ENCODE measurements at regions not wholly inside any gene's neighbourhood (a gene's known extent, or its start where the extent isn't known, plus 50 kb on each side); places are given as distances from the start of the nearest gene placed in this dataset.

- TF ChIP-seq MAZ (IDR thresholded peaks at IDR 0.05; ENCODE audit: borderline replicate concordance, low read depth, low read length) (no peak), FOS (IDR thresholded peaks at IDR 0.05; ENCODE audit: low read depth, low read length) (peak; percentile 44; the same call in 1 of the 2 replicates)
- H2AK9ac ChIP-seq (replicated peaks; ENCODE audit: low read depth, low read length, poor library complexity): no peak overlapping the region
- H2BK5ac ChIP-seq (ENCODE audit: low read depth, low read length, poor library complexity, severe bottlenecking): no peak overlapping the region
- ChIA-PET POLR2A (ENCODE audit: unreplicated experiment) (no interaction called here), CTCF (no interaction called here)
- no peaks in the 10 kb centered on the region for H3K79me1 ChIP-seq (ENCODE audit: low read depth in 1 of 2, low read length in 2 of 2)
- dilution Hi-C loops (cut with HindIII; ENCODE audit: low sequenced_read_pairs, unreplicated experiment) (no loop called here), intact Hi-C loops (cut with micrococcal nuclease) (no loop called here), in situ Hi-C loops (cut with MboI; ENCODE audit: low sequenced_read_pairs) (no loop called here)
- BruUV-seq (replicated peaks): no TSS peak
- peak; percentile 73 for DNase-seq
- no peak overlapping the region for H3K56ac ChIP-seq (ENCODE audit: extremely low read depth, insufficient read depth, low read length)
- H4K8ac ChIP-seq (ENCODE audit: low read depth in 2 of 2, low read length in 2 of 2): no peak overlapping the region
- H3K9me3 ChIP-seq (ENCODE audit: control insufficient read depth, insufficient read depth, low read length): no peaks in the 10 kb centered on the region
- H3K4me2 ChIP-seq (ENCODE audit: low read depth, low read length): no peak overlapping the region
- H3K4me3 ChIP-seq (ENCODE audit: insufficient read depth, low read depth, low read length): no peak overlapping the region
- no peak overlapping the region for H3K9ac ChIP-seq (ENCODE audit: low read depth, low read length)
- H3K27ac ChIP-seq (ENCODE audit: insufficient read depth, low read length): no peak overlapping the region
- H3K4ac ChIP-seq (ENCODE audit: low read depth, low read length): no peak overlapping the region
- H4K20me1 ChIP-seq (ENCODE audit: insufficient read depth, low read length): no peaks in the 10 kb centered on the region
- no peak overlapping the region for H4K91ac ChIP-seq (ENCODE audit: insufficient read depth, low read depth, low read length)
- H2BK120ac ChIP-seq (ENCODE audit: low read depth, low read length): no peak overlapping the region
- H4K5ac ChIP-seq (ENCODE audit: low read depth, low read length): no peak overlapping the region
- no peak overlapping the region for H3K14ac ChIP-seq (replicated peaks; ENCODE audit: low read depth, low read length)
- WGBS, 2 experiments (ENCODE audit: extremely low coverage in 2 of 2, insufficient read length in 1 of 2): no CpG with 5 or more reads among the region's 1 CpG
- no peaks in the 10 kb centered on the region for H3K36me3 ChIP-seq (ENCODE audit: control insufficient read depth, insufficient read depth, low read length)
- H2AFZ ChIP-seq (replicated peaks; ENCODE audit: low read length, poor library complexity): no peak overlapping the region
- no peak overlapping the region for H3K23ac ChIP-seq (ENCODE audit: low read depth, low read length)
- H2AK5ac ChIP-seq (ENCODE audit: low read depth, low read length): no peak overlapping the region
- ATAC-seq (ENCODE audit: low read depth): peak; percentile 80
- H2BK15ac ChIP-seq (ENCODE audit: low read depth, low read length): no peak overlapping the region
- H3K27me3 ChIP-seq (ENCODE audit: control insufficient read depth, insufficient read depth, low read length): peaks cover 5% of the 10 kb centered on the region
- H2BK20ac ChIP-seq (ENCODE audit: low read depth, low read length): no peak overlapping the region
- H3K18ac ChIP-seq (ENCODE audit: low read depth, low read length): no peak overlapping the region
- no peaks in the 10 kb centered on the region for H3K4me1 ChIP-seq (ENCODE audit: control insufficient read depth, insufficient read depth, low read length)
- no peaks in the 10 kb centered on the region for H3K9me1 ChIP-seq (ENCODE audit: insufficient read depth, low read length)
Observed at GRCh38 chrX:71846429-71846828, 64.2 kb upstream of the NHSL2 start.

Measured in IMR-90 (cell line).